Pancreas (tissue), 10 donors: ENCODE measurements at regions not wholly inside any gene's neighbourhood (a gene's known extent, or its start where the extent isn't known, plus 50 kb on each side); places are given as distances from the start of the nearest gene placed in this dataset.

Experiments
- ATAC-seq, 4 donors: fragments of 200-7000 bp; cut with Tn5 transposase; one replicate each; pipeline versions ENCODE4 v1.8.0 to v1.9.1; 2020; ENCODE audit warnings: mild to moderate bottlenecking in 4 of 4, moderate library complexity in 4 of 4
- DNase-seq, 6 donors: peaks; one replicate each; pipeline ENCODE4 v3.0.0-alpha.2; 2020
- FAIRE-seq: peaks from 2 replicates; lab custom pipeline; 2012; peaks lifted over from hg19 to GRCh38; lab: Jason Lieb, UNC
- H3K27ac ChIP-seq, 4 donors: fragments of 200-600 bp; sonication (generic); 1 replicate in 3 of 4; 2 replicates in 1 of 4; pipeline versions ENCODE4 v1.5.0 to v1.8.0; 2020
- H3K27me3 ChIP-seq, 4 donors: fragments of 200-600 bp; one replicate each; pipeline ENCODE4 v1.8.0; 2021
- H3K36me3 ChIP-seq, 3 donors: fragments of 200-600 bp; sonication (generic) in 1 of 3; one replicate each; pipeline versions ENCODE4 v1.5.0 to v1.8.0; 2020 to 2021
- H3K4me1 ChIP-seq, 3 donors: fragments of 200-600 bp; one replicate each; pipeline ENCODE4 v1.8.0; 2021
- H3K4me3 ChIP-seq, 4 donors: fragments of 200-600 bp; sonication (generic) in 2 of 4; one replicate each; pipeline versions ENCODE4 v1.5.0 to v1.8.0; 2020 to 2021
- H3K9me3 ChIP-seq, 4 donors: fragments of 200-600 bp; one replicate each; pipeline ENCODE4 v1.8.0; 2021
- CTCF ChIP-seq, 4 donors: fragments of 200-600 bp; sonication (generic) in 3 of 4; IDR thresholded peaks; one replicate each; pipeline versions ENCODE4 v1.5.0 to v1.8.0; 2021; ENCODE audit warnings: antibody characterized with exemption in 4 of 4
- WGBS, 2 donors: extraction: QIAGEN DNeasy Blood & Tissue Kit; methylation state at CpG; one replicate each; pipeline ENCODE4 v1.1.7; 2013; 5-methylcytosine and 5-hydroxymethylcytosine counted together
- intact Hi-C, 3 donors: fragments of 100-400 bp; cut with DNase I; formaldehyde crosslinking; loops; one replicate each; pipeline versions ENCODE4 v1.11.1 to v1.14.2; 2022
- donor health status: healthy with polysubstance abuse.
- donor health status: DM: no; HTN: no; CAD: no; lungs with moderate emphysema.
- donor health status: DM: no; HTN: no; CAD: no.
- donor health status: control.
- donor health status: control.
- donor health status: Bipolar disorder and iron deficiency.
- donor health status: DM: yes; HTN: yes; CAD: no.
- donor health status: DM: no; HTN: no; CAD: no.
- donor health status: DM: no; HTN: no; CAD: no.
- donor health status: DM: yes; HTN: yes; CAD: no.

GRCh38 chr20:60694763-60695162 is 557.3 kb upstream of the CDH4 start:
- no peak for TF ChIP-seq CTCF (IDR thresholded peaks at IDR 0.05)
- H3K27ac ChIP-seq: no peak overlapping the region
- intact Hi-C loops: no loop called here
- H3K27me3 ChIP-seq: peaks cover 0 to 8% (median 0%) of the 10 kb centered on the region in 4 donors
- H3K4me3 ChIP-seq: no peak overlapping the region
- no peaks in the 10 kb centered on the region for H3K4me1 ChIP-seq
- WGBS, 2 donors: 66 to 76% methylated on average over 1 of the region's 1 CpG
- DNase-seq (no peak), ATAC-seq (no peak), FAIRE-seq (no peak)
- no peaks in the 10 kb centered on the region for H3K36me3 ChIP-seq
- no peaks in the 10 kb centered on the region for H3K9me3 ChIP-seq

- ATAC-seq: no peak
- no peaks in the 10 kb centered on the region for H3K9me3 ChIP-seq
- intact Hi-C loops: no loop called here
- 52 to 72% methylated on average over 7 of the region's 7 CpGs for WGBS, 2 donors
- peaks cover 0 to 4% (median 0%) of the 10 kb centered on the region in 4 donors for H3K27me3 ChIP-seq
- H3K4me1 ChIP-seq: no peaks in the 10 kb centered on the region
- no peak overlapping the region for H3K4me3 ChIP-seq
- FAIRE-seq: no peak
- H3K36me3 ChIP-seq: no peaks in the 10 kb centered on the region
- no peak for DNase-seq
- TF ChIP-seq CTCF (IDR thresholded peaks at IDR 0.05): no peak
- H3K27ac ChIP-seq: no peak overlapping the region
These were observed 556.6 kb upstream of the CDH4 start for GRCh38 chr20:60695226-60696000.

- no peak overlapping the region for H3K27ac ChIP-seq
- FAIRE-seq (no peak), DNase-seq (no peak), ATAC-seq (no peak)
- no peaks in the 10 kb centered on the region for H3K9me3 ChIP-seq
- 78 to 86% methylated on average over 2 of the region's 2 CpGs for whole genome bisulfite sequencing, 2 donors
- intact Hi-C loops: no loop called here
- H3K4me1 ChIP-seq: no peaks in the 10 kb centered on the region
- no peaks in the 10 kb centered on the region for H3K27me3 ChIP-seq
- TF ChIP-seq CTCF (IDR thresholded peaks at IDR 0.05): no peak
- no peak overlapping the region for H3K4me3 ChIP-seq
- H3K36me3 ChIP-seq: no peaks in the 10 kb centered on the region
These were observed 554.8 kb upstream of the CDH4 start for GRCh38 chr20:60697252-60697651.

- DNase-seq: no peak
- no peaks in the 10 kb centered on the region for H3K9me3 ChIP-seq
- no peak for ATAC-seq
- H3K27me3 ChIP-seq: peaks cover 0 to 2% (median 0%) of the 10 kb centered on the region in 4 donors
- no peak for TF ChIP-seq CTCF (IDR thresholded peaks at IDR 0.05)
- intact Hi-C loops: no loop called here
- WGBS, 2 donors: 47 to 58% methylated on average over 2 of the region's 2 CpGs
- no peaks in the 10 kb centered on the region for H3K4me1 ChIP-seq
- no peak overlapping the region for H3K4me3 ChIP-seq
- no peak overlapping the region for H3K27ac ChIP-seq
- FAIRE-seq: no peak
- no peaks in the 10 kb centered on the region for H3K36me3 ChIP-seq
These were observed 551.3 kb upstream of the CDH4 start for GRCh38 chr20:60700728-60701127.

- no peak for ATAC-seq
- Histone ChIP-seq H3K27ac (no peak overlapping the region), H3K9me3 (no peaks in the 10 kb centered on the region), H3K4me3 (no peak overlapping the region), H3K36me3 (no peaks in the 10 kb centered on the region), H3K27me3 (peaks cover 0 to 10% (median 0%) of the 10 kb centered on the region in 4 donors), H3K4me1 (no peaks in the 10 kb centered on the region)
- DNase-seq: no peak
- WGBS, 2 donors: 58 to 77% methylated on average over 2 of the region's 2 CpGs
- FAIRE-seq: no peak
- no peak for TF ChIP-seq CTCF (IDR thresholded peaks at IDR 0.05)
- intact Hi-C loops: no loop called here
These were observed 547.9 kb upstream of the CDH4 start for GRCh38 chr20:60704147-60704546.
